Middle frontal gyrus (tissue), 1 donor: ENCODE measurements at regions not wholly inside any gene's neighbourhood (a gene's known extent, or its start where the extent isn't known, plus 50 kb on each side); places are given as distances from the start of the nearest gene placed in this dataset.
"Not testable (repeated sequence)": the region's sequence is repeated elsewhere in the genome, so short reads cannot be mapped to it uniquely, and the experiment has no call there.

ENCODE experiments used
- DNase-seq: peaks from one replicate; pipeline ENCODE4 v3.0.0-alpha.2; 2015; ENCODE audit warnings: low spot score; ENCODE audit errors: extremely low spot score

DNA sequence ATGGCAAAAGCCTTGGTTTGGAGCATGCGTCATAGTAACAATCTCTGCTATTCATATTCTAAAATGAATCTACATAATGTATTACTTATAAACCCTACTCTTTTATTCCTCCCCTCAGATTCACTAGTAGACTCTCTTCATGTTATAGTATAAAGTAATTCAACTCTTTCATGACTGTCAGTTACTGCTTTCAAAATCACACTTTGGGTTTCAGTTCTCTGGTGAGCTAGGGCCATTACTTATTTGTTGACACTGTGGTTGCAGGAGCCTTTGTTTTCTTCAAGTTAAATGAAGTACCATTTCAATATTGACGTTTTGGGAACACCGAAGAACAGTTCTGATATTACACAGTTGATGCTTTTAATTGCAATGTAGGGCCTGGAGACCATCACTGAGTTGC lies 378.4 kb downstream of the DDX10 start:
- no peak for DNase-seq

DNA sequence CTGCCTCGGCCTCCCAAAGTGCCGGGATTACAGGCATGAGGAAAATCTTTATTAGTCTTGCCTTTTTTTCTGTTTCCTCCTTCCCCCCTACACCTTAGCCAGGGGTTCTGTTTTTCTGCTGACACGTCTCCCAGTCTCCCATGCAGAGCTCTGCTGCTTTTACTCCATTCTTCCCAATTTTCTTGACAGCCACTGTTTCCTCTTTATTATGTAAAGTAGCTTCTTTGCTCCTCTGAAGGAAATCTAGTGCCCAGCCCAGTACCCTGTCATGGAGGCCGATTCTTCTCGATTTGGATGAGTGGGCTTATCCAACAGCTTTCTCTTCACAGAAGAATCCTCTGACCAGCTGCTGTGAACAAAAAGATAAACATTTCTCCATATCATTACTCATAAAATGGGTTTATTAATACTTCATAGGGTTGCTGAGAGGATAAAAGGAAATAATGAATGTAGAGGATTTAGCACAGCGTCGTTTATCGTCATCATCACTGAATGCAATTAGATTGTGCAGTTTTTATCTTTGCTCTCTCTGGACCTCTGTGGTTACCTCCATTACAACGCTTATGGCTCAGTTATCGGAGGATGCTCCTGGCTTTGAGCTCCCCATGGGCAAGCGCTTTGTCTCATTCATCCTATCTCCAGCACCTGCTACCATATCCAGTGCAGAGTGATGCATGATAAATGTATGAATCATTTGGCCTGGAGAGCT lies 375.6 kb upstream of the C11orf87 start:
- DNase-seq: no peak

DNA sequence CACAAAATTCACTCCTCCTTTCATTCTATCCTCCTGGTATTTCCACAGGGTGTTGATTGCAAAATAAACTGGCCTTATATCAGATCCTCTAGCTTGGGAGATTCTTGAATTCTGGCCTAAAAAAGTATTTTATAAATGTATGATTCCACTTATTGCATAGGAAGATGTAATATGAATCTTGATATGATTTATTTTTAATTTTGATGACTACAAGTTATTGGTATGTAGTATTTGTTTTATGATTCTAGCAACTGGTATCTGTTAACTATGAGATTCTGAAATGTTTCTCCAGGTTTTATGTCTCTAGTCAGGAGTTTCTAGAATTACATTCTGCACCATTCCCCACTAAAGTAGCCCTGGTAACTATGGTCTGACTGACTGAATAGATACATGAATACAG lies 373.9 kb upstream of the C11orf87 start:
- DNase-seq: no peak

- DNase-seq: no peak
These were observed 370.8 kb upstream of the C11orf87 start for GRCh38 chr11:109051200-109051599.

DNA sequence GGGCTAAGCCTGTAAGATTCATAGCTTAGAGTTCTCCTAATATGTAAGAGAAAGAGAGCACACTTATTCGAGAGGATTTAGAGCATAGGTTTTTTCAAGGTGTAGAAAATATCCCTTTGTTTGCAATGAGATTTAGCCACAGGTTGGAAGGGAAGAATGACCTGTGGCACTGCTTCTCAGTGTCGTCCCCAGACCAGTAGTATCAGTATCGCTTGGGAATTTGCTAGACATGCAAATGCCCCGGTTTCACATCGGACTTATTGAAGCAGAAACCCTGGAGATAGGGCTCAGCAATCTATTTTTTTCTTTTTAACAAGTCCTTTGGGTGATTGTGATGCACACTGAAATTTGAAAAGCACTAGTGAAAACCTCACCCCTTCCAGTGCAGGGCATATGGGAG lies 362.6 kb upstream of the C11orf87 start:
- no peak for DNase-seq

GRCh38 chr11:109061394-109061793 lies 360.6 kb upstream of the C11orf87 start:
- no peak for DNase-seq

DNA sequence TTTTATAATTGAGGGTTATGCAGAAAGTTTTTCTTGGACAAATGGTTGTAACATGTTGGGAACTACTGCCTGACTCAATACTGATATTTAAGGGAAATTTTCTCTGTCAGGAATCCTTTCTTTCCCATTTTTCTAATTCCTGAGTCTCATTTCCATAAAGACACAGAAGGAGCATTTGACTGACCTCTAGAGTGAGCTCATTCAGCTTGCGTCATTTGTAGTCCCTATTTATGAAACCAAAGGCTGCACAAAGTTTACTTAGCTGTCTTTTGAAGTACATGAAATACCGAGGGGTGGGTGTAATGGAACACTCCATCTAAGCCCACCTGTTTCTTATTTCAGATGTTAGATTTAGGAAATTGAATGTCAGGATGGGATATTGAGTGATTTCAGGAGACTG lies 359.5 kb upstream of the C11orf87 start:
- no peak for DNase-seq

DNA sequence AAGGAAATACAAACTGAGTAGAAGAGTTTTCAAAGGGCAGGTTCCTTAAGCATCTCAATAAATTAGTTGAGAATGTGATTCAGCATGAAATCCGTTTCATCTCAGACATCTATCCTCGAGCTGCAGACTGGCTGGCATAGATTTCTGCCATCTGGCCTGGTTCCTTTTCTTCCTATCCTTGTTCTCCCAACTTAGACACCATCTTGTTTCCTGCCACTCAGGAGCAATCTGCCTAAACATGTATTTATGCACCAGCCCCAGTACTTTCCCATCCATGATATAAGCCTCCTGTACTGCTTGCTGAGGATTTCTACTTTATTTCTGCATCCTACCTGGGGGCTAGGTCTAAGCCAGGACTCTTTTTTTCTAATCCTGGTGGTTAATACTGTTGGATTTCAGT lies 359.1 kb upstream of the C11orf87 start:
- no peak for DNase-seq

DNA sequence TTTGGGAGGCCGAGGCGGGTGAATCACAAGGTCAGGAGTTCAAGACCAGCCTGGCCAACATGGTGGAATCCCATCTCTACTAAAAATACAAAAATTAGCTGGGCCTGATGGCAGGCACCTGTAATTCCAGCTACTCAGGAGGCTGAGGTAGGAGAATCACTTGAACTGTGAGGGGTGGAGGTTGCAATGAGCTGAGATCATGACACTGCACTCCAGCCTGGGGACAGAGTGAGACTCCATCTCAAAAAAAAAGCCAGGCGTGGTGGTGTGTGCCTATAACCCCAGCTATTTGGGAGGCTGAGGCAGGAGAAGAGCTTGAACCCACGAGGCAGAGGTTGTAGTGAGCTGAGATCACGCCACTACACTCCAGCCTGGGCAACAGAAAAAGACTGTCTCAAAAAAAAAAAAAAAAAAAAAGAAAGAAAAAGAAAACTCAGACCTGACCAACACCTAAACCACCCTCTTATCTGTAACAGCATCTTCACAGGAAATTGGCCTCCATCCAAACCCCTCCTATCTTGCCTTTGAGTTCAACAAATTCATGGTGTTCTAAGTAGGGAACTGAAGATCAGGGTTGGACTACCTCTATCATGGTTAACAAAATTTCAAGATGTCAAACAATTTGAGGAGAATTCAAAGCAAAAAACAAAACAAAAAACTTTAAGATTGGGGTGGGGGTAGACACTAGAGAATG lies 357.2 kb upstream of the C11orf87 start:
- DNase-seq: not testable (repeated sequence)

GRCh38 chr11:109071262-109071661 lies 350.7 kb upstream of the C11orf87 start:
- DNase-seq: no peak

- DNase-seq: no peak
These were observed 350.1 kb upstream of the C11orf87 start for GRCh38 chr11:109071712-109072524.

GRCh38 chr11:109073032-109073822 lies 348.8 kb upstream of the C11orf87 start:
- no peak for DNase-seq

GRCh38 chr11:109075976-109076375 lies 346.0 kb upstream of the C11orf87 start:
- DNase-seq: no peak

- no peak for DNase-seq
These were observed 345.1 kb upstream of the C11orf87 start for GRCh38 chr11:109076870-109077269.

GRCh38 chr11:109077291-109077920 lies 344.6 kb upstream of the C11orf87 start:
- DNase-seq: no peak

DNA sequence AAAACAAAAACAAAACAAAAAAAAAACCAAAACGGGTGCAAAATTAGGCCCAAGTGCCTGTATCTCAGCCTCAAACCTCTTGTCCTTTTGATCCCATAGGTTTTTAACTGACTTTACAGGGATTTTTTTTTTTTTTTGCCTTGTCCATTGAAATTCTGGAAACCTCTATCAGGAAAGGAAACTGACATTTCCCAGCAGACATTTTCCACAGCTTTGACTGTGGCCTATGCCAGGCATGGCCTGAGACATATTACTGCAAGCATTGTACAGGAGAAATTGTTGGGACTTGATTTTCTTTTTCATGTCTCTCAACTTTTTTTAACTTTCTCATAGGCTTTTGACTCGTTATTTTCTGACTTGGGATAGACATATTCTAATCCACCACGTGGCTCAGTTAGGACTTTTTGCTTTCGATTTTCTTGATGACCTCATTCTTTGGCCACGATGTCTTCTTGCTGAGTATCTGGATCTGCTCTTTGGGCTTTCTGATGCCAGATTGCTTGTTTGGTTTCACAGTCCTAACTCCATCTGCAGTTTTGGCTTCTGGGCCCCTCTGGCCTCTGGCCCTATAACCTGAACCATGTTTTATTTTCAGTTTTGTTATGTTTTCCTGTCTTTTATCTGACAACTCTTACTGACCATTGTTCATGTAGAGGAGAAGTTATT lies 336.1 kb upstream of the C11orf87 start:
- DNase-seq: no peak

GRCh38 chr11:109086931-109087330 lies 335.1 kb upstream of the C11orf87 start:
- no peak for DNase-seq

- DNase-seq: no peak
These were observed 333.9 kb upstream of the C11orf87 start for GRCh38 chr11:109088086-109088485.

DNA sequence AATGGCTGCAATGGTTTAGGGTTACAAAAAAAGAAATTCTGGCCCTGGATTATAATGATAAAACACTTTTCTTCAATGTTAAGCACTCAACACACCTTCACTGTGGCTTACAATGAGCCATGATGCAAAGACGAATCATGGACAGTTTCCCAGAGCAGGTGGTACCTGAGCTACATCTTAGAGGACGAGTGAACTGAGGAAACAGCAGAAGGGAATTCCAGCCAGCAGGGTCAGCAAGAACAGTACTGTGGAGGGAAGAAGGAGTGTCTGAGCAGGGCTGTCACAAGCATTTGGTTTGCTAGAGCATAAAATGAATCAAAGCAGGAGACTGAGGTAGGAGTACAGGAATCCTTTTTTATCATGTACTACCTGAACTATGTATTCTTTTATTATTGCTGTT lies 332.8 kb upstream of the C11orf87 start:
- DNase-seq: no peak

GRCh38 chr11:109093354-109093753 lies 328.6 kb upstream of the C11orf87 start:
- no peak for DNase-seq
